GM12892 (cell line): ENCODE measurements at regions not wholly inside any gene's neighbourhood (a gene's known extent, or its start where the extent isn't known, plus 50 kb on each side); places are given as distances from the start of the nearest gene placed in this dataset.

Experiments used
- POLR2A ChIP-seq: IDR thresholded peaks from 2 replicates; pipeline ENCODE4 v1.6.1; 2011; ENCODE audit warnings: low read depth, low read length, control low read depth
- POLR2AphosphoS5 ChIP-seq: IDR thresholded peaks from 2 replicates; pipeline ENCODE4 v1.6.1; 2011; ENCODE audit warnings: low read depth, low read length, control low read depth

DNA sequence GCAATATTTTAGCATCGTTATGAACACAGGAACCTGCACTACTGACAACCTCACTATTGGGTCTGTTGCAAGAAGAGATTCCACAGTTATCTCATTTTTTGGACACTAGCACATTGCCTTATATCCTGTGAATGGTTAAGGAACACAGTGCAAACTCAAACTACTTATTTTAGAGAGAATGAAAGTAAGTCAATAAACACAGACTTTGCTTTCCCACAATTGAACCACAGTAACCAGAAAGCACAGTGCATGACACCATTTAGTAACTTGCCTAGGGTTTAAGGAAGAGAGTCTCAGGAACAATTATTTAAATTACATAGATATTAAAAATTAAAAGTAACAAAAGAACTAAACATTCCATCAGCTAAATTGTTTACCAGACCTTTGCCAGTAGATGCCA lies 468.8 kb downstream of the ZWINT start:
- TF ChIP-seq POLR2A (no peak), POLR2AphosphoS5 (no peak)
